HG02642 (cell line): ENCODE measurements at regions not wholly inside any gene's neighbourhood (a gene's known extent, or its start where the extent isn't known, plus 50 kb on each side); places are given as distances from the start of the nearest gene placed in this dataset.

Experiments
- ATAC-seq: cut with Tn5 transposase; IDR thresholded peaks from one replicate; pipeline ENCODE4 v1.9.1; 2021; ENCODE audit warnings: mild to moderate bottlenecking; ENCODE audit not compliant: unreplicated experiment, poor library complexity

GRCh38 chr4:123088501-123088900 lies 166.1 kb upstream of the NUDT6 start:
- no peak for ATAC-seq

GRCh38 chr4:123090886-123091285 lies 168.5 kb upstream of the NUDT6 start:
- no peak for ATAC-seq

GRCh38 chr4:123092586-123092985 lies 170.2 kb upstream of the NUDT6 start:
- ATAC-seq: no peak

- no peak for ATAC-seq
These were observed 170.8 kb upstream of the NUDT6 start for GRCh38 chr4:123093236-123093635.

GRCh38 chr4:123096038-123096437 lies 173.6 kb upstream of the NUDT6 start:
- no peak for ATAC-seq

GRCh38 chr4:123102897-123103471 lies 180.6 kb upstream of the NUDT6 start:
- ATAC-seq: peak; percentile 76

GRCh38 chr4:123104310-123105025 lies 182.1 kb upstream of the NUDT6 start:
- ATAC-seq: no peak

GRCh38 chr4:123105026-123105420 lies 182.6 kb upstream of the NUDT6 start:
- no peak for ATAC-seq

- ATAC-seq: no peak
These were observed 184.3 kb upstream of the NUDT6 start for GRCh38 chr4:123106747-123107146.

GRCh38 chr4:123107444-123108252 lies 185.3 kb upstream of the NUDT6 start:
- ATAC-seq: no peak

GRCh38 chr4:123109139-123109538 lies 186.7 kb upstream of the NUDT6 start:
- ATAC-seq: no peak

- ATAC-seq: no peak
These were observed 187.8 kb upstream of the NUDT6 start for GRCh38 chr4:123110147-123110546.

- ATAC-seq: no peak
These were observed 188.3 kb upstream of the NUDT6 start for GRCh38 chr4:123110685-123111084.

- no peak for ATAC-seq
These were observed 190.8 kb upstream of the NUDT6 start for GRCh38 chr4:123113155-123113554.

- no peak for ATAC-seq
These were observed 191.9 kb upstream of the NUDT6 start for GRCh38 chr4:123114084-123114914.

- ATAC-seq: no peak
These were observed 192.7 kb upstream of the NUDT6 start for GRCh38 chr4:123114915-123115756.

- ATAC-seq: no peak
These were observed 194.0 kb upstream of the NUDT6 start for GRCh38 chr4:123116412-123116811.

GRCh38 chr4:123120473-123120872 lies 198.1 kb upstream of the NUDT6 start:
- ATAC-seq: no peak

- no peak for ATAC-seq
These were observed 199.0 kb upstream of the NUDT6 start for GRCh38 chr4:123121241-123121907.
